GM18909 (cell line): ENCODE measurements at regions not wholly inside any gene's neighbourhood (a gene's known extent, or its start where the extent isn't known, plus 50 kb on each side); places are given as distances from the start of the nearest gene placed in this dataset.

ENCODE experiments used
- ATAC-seq: cut with Tn5 transposase; IDR thresholded peaks from one replicate; pipeline ENCODE4 v1.9.1; 2021; ENCODE audit warnings: mild to moderate bottlenecking; ENCODE audit not compliant: unreplicated experiment, poor library complexity

DNA sequence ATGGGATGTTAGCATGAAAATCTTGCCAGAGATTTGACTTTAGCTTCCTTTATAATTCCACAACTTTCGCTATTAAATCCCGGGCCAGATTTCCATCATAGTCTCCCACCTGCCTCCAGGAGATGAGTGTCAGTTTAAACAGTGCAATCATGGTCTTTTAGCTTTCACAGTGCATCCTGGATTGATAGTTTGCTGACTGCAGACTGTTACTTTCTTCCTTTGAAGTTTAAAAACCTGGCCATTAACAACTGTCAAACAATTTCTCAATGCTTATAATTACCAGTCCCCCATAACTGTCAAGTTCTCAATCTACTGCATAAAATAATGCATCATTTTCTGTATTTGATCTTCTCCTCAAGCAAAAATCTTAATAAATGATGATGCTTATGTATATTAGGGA is 108.4 kb upstream of the FSTL5 start:
- ATAC-seq, result no peak

GRCh38 chr4:162268911-162269310 is 105.1 kb upstream of the FSTL5 start:
- no peak for ATAC-seq

DNA sequence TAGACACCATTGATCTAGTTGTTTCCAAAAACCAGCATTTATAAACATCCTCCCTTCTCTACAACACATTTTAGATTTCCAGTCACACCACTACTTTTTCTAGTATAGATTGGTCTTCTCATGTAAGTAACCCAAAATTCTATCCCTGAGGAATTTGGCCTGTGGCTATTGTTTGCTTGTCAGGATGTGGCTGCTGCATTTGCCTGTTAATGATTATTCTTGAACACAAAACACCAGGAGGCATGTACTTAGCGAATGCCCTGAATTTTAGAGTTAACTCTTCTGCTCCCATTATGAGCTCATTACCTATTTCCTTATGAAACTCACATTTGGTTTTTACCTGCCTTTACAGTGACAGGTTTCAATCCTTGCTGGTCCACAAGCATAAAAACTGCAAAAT is 102.0 kb upstream of the FSTL5 start:
- no peak for ATAC-seq

- no peak for ATAC-seq
These were observed 81.3 kb upstream of the FSTL5 start for GRCh38 chr4:162245051-162245450.

GRCh38 chr4:162241857-162242256 is 78.1 kb upstream of the FSTL5 start:
- ATAC-seq, result no peak

DNA sequence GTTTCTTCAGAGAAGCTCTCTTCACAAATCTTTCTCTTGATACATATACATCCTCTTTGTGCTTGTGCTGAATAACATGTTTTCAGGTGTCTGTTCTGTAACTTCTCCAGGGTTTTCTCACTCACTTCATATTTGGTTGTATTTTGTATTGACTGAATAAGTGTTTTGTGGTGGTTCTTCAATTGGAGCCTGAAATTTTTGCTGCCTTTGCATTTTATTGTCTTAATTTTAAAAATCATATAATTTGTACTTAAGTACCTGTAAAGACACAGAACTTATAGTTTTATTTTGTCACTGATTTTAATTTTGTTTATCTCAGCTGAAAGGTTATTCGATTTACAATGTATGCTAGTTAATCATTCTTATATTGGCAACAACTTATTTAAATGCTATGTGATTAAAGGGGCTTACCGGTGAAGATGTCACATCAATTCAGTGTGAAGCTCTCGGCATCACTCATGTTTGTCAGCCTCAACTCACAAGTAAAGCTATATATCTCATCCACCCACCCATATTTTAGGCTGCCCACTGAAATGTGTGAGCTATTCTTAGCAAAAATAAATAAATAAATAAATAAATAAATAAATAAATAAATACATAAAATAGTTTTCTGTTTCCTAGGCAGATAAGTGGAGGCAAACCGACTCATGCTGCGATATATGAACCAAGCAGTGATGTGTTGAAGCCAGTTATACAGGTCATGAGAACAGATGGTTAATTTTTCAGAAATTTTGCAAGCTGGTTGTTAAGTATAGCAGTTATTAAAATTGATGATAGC is 76.4 kb upstream of the FSTL5 start:
- no peak for ATAC-seq

DNA sequence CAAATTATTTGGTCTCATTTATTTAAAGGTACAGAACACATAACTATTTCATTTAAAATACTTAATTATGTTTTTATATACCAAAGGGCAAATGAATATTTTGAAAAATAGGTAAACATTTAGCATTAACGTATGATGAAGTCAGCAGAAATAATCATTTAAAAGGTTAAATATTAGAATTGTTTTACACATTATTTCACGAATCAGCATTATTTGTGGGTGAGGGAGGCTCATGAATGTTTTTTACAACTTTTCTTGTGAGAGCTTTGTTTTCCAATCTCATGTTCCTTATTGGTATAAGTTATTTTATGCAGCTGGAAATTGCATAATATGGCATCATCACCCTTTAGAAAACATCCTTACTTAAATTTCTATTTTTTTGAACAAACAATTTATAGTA is 73.9 kb upstream of the FSTL5 start:
- ATAC-seq, result no peak

- ATAC-seq, result no peak
These were observed 70.8 kb upstream of the FSTL5 start for GRCh38 chr4:162234595-162234994.

DNA sequence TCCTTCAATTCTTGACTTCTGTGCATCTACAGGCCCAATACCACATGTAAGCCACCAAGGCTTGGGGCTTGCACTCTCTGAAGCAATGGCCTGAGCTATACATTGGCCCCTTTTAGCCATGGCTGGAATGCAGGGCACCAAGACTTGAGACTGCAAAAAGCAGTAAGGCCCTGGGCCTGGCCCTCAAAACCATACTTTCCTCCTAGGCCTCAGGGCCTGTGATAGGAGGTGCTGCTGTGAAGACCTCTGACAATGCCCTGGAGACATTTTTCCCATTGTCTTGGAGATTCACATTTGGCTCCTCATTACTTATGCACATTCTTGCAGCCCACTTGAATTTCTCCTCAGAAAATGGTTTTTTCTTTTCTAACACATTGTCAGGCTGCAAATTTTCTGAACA is 68.5 kb upstream of the FSTL5 start:
- ATAC-seq, result no peak

DNA sequence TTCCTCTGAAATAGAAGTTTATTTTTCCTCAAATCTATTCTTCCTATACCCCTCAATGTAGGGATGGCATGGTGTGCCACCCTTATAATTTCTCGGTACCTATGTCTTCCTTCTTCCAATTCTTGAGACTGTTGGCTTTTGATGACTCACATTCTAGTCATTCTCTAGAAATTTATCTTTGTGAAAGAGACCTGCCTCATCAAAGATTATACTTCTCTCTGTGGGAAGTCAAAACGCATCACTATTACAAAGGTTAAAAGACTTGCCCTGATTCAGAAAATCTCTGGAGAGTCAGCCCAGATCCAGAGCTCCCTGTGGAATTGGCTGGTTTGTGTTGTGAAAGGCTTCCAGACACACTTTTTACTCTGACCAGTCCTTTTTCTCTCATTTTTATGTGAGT is 65.9 kb upstream of the FSTL5 start:
- no peak for ATAC-seq

- no peak for ATAC-seq
These were observed 57.3 kb upstream of the FSTL5 start for GRCh38 chr4:162221148-162221547.
